ENCODE measurements at regions not wholly inside any gene's neighbourhood (a gene's known extent, or its start where the extent isn't known, plus 50 kb on each side); places are given as distances from the start of the nearest gene placed in this dataset.

GRCh38 chr5:35336230-35336629 is 105.9 kb upstream of the PRLR start:
- no peaks in the 10 kb centered on the region for H3K27me3 ChIP-seq (ENCODE audit: control insufficient read depth, insufficient read depth, low read length)
- POLR2A ChIA-PET (ENCODE audit: unreplicated experiment) = no interaction called here
- H3K4me1 ChIP-seq (ENCODE audit: control insufficient read depth, insufficient read depth, low read length) = no peaks in the 10 kb centered on the region
- no peak overlapping the region for H4K8ac ChIP-seq (ENCODE audit: low read depth in 2 of 2, low read length in 2 of 2)
- no peak overlapping the region for H2BK120ac ChIP-seq (ENCODE audit: low read depth, low read length)
- no peak overlapping the region for H2BK15ac ChIP-seq (ENCODE audit: low read depth, low read length)
- H3K4ac ChIP-seq (ENCODE audit: low read depth, low read length) = no peak overlapping the region
- H2AFZ ChIP-seq (replicated peaks; ENCODE audit: low read length, poor library complexity) = no peak overlapping the region
- H3K4me2 ChIP-seq (ENCODE audit: low read depth, low read length) = no peak overlapping the region
- CTCF ChIA-PET = no interaction called here
- no peaks in the 10 kb centered on the region for H4K20me1 ChIP-seq (ENCODE audit: insufficient read depth, low read length)
- ATAC-seq (ENCODE audit: low read depth) (no peak), DNase-seq (no peak)
- no peak overlapping the region for H4K91ac ChIP-seq (ENCODE audit: insufficient read depth, low read depth, low read length)
- no peak overlapping the region for H3K27ac ChIP-seq (ENCODE audit: insufficient read depth, low read length)
- no peaks in the 10 kb centered on the region for H3K36me3 ChIP-seq (ENCODE audit: control insufficient read depth, insufficient read depth, low read length)
- H3K9me3 ChIP-seq (ENCODE audit: control insufficient read depth, insufficient read depth, low read length) = no peaks in the 10 kb centered on the region
- H3K4me3 ChIP-seq (ENCODE audit: insufficient read depth, low read depth, low read length) = no peak overlapping the region
- H4K5ac ChIP-seq (ENCODE audit: low read depth, low read length) = no peak overlapping the region
- no peak overlapping the region for H3K18ac ChIP-seq (ENCODE audit: low read depth, low read length)
- WGBS, 2 experiments (ENCODE audit: extremely low coverage in 2 of 2, insufficient read length in 1 of 2) = no CpG with 5 or more reads among the region's 4 CpGs
- H3K23ac ChIP-seq (ENCODE audit: low read depth, low read length) = no peak overlapping the region
- intact Hi-C loops (cut with micrococcal nuclease) = no loop called here
- no TSS peak for BruUV-seq (replicated peaks)
- H2AK5ac ChIP-seq (ENCODE audit: low read depth, low read length) = no peak overlapping the region
- H3K14ac ChIP-seq (replicated peaks; ENCODE audit: low read depth, low read length) = no peak overlapping the region
- H2AK9ac ChIP-seq (replicated peaks; ENCODE audit: low read depth, low read length, poor library complexity) = no peak overlapping the region
- no peaks in the 10 kb centered on the region for H3K79me1 ChIP-seq (ENCODE audit: low read depth in 1 of 2, low read length in 2 of 2)
- TF ChIP-seq RAD21 (IDR thresholded peaks at IDR 0.05; ENCODE audit: low read length) (no peak), POLR2A (IDR thresholded peaks at IDR 0.05; ENCODE audit: low read depth, low read length) (no peak), MAFK (IDR thresholded peaks at IDR 0.05; ENCODE audit: low read depth, low read length) (no peak), FOS (IDR thresholded peaks at IDR 0.05; ENCODE audit: low read depth, low read length) (no peak), BHLHE40 (IDR thresholded peaks at IDR 0.05; ENCODE audit: low read depth, low read length) (no peak), RCOR1 (IDR thresholded peaks at IDR 0.05; ENCODE audit: insufficient replicate concordance, low read length) (no peak), CHD1 (IDR thresholded peaks at IDR 0.05; ENCODE audit: low read depth, low read length) (no peak)
- H3K9ac ChIP-seq (ENCODE audit: low read depth, low read length) = no peak overlapping the region
- no peak overlapping the region for H3K56ac ChIP-seq (ENCODE audit: extremely low read depth, insufficient read depth, low read length)
- no peak overlapping the region for H2BK5ac ChIP-seq (ENCODE audit: low read depth, low read length, poor library complexity, severe bottlenecking)
- H3K9me1 ChIP-seq (ENCODE audit: insufficient read depth, low read length) = no peaks in the 10 kb centered on the region
- dilution Hi-C loops (cut with HindIII; ENCODE audit: low sequenced_read_pairs, unreplicated experiment) = no loop called here
- H2BK20ac ChIP-seq (ENCODE audit: low read depth, low read length) = no peak overlapping the region
- in situ Hi-C loops (cut with MboI; ENCODE audit: low sequenced_read_pairs) = no loop called here

Measured in IMR-90 (cell line).